Esophagus muscularis mucosa (tissue), 4 donors: ENCODE measurements at regions not wholly inside any gene's neighbourhood (a gene's known extent, or its start where the extent isn't known, plus 50 kb on each side); places are given as distances from the start of the nearest gene placed in this dataset.

Experiments used
- DNase-seq: peaks from one replicate; pipeline ENCODE4 v3.0.0-alpha.2; 2017; ENCODE audit errors: extremely low spot score
- H3K27ac ChIP-seq, 4 donors: fragments of 200-600 bp; sonication (generic); replicated peaks in 1 of 4; 1 replicate in 3 of 4; 2 replicates in 1 of 4; pipeline ENCODE4 v1.5.1; 2016 to 2019; ENCODE audit warnings: mild to moderate bottlenecking in 1 of 4
- H3K27me3 ChIP-seq, 4 donors: fragments of 200-600 bp; sonication (generic); one replicate each; pipeline versions ENCODE4 v1.5.1 to v1.6.0; 2016 to 2019
- H3K36me3 ChIP-seq, 4 donors: fragments of 200-600 bp; sonication (generic); one replicate each; pipeline ENCODE4 v1.5.1; 2016 to 2019
- H3K4me1 ChIP-seq, 4 donors: fragments of 200-600 bp; sonication (generic); one replicate each; pipeline ENCODE4 v1.5.1; 2016 to 2019
- H3K4me3 ChIP-seq, 4 donors: fragments of 200-600 bp; sonication (generic); 1 replicate in 2 of 4; 2 replicates in 2 of 4; pipeline ENCODE4 v1.5.1; 2016 to 2019; ENCODE audit warnings: mild to moderate bottlenecking in 4 of 4, moderate library complexity in 1 of 4
- H3K9me3 ChIP-seq, 4 donors: fragments of 200-600 bp; sonication (generic); 1 replicate in 3 of 4; 2 replicates in 1 of 4; pipeline ENCODE4 v1.5.1; 2016 to 2019
- CTCF ChIP-seq, 3 experiments: fragments of 200-600 bp in 2 of 3; fragments of 450-650 bp in 1 of 3; sonication (generic) in 2 of 3; IDR thresholded peaks; one replicate each; pipeline ENCODE4 v1.5.1; 2017 to 2019; ENCODE audit warnings: antibody characterized with exemption in 3 of 3, mild to moderate bottlenecking in 2 of 3, moderate library complexity in 1 of 3
- EP300 ChIP-seq: sonication (generic); formaldehyde crosslinking; IDR thresholded peaks from one replicate; pipeline ENCODE4 v1.6.1; 2017; ENCODE audit warnings: antibody characterized with exemption
- POLR2A ChIP-seq: fragments of 450-650 bp; IDR thresholded peaks from one replicate; pipeline ENCODE4 v1.6.1; 2017; ENCODE audit warnings: antibody characterized with exemption, moderate library complexity, mild to moderate bottlenecking, low read depth
- POLR2AphosphoS5 ChIP-seq, 2 donors: sonication (generic); formaldehyde crosslinking; IDR thresholded peaks; one replicate each; pipeline ENCODE4 v1.6.1; 2017; ENCODE audit warnings: antibody characterized with exemption in 2 of 2
- WGBS: methylation state at CpG from one replicate; pipeline ENCODE4 v1.1.5; 2018; 5-methylcytosine and 5-hydroxymethylcytosine counted together
- intact Hi-C: fragments of 100-400 bp; cut with DNase I; formaldehyde crosslinking; loops from one replicate; pipeline ENCODE4 v1.15.1; 2023

GRCh38 chr6:166726201-166726600 is 99.2 kb upstream of the RPS6KA2 start:
- no peaks in the 10 kb centered on the region for H3K36me3 ChIP-seq
- H3K9me3 ChIP-seq: no peaks in the 10 kb centered on the region
- H3K27me3 ChIP-seq: no peaks in the 10 kb centered on the region
- intact Hi-C loops: no loop called here
- TF ChIP-seq POLR2AphosphoS5 (IDR thresholded peaks at IDR 0.05) (no peak), CTCF (IDR thresholded peaks at IDR 0.05) (no peak), POLR2A (no peak), EP300 (no peak)
- no peaks in the 10 kb centered on the region for H3K4me1 ChIP-seq
- DNase-seq: no peak
- H3K4me3 ChIP-seq: no peak overlapping the region
- no peak overlapping the region for H3K27ac ChIP-seq
- 78% methylated on average over 6 of the region's 7 CpGs for WGBS

DNA sequence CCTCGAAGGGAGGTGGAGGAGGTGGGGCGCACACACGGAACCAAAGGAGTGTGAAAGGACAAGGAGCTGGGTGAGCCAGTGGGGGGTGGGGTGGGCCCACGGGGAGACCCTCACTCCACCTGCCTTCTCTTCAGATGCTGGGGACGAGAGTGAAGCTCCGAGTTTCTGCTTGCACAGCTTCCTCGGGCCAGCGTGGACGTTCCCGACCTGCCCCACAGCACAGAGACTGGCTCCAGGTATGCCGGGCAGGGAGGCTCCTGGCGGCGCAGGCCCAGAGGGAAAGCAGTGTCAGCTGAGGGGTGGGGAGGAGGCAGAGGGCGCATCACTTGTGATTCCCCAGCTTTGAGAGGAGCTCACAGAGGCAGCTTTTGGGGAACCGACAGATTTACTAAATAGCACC is 98.5 kb upstream of the RPS6KA2 start:
- intact Hi-C loops: no loop called here
- no peak for TF ChIP-seq POLR2AphosphoS5 (IDR thresholded peaks at IDR 0.05)
- no peak for TF ChIP-seq EP300
- TF ChIP-seq POLR2A: no peak
- TF ChIP-seq CTCF (IDR thresholded peaks at IDR 0.05): no peak
- H3K36me3 ChIP-seq: no peaks in the 10 kb centered on the region

DNA sequence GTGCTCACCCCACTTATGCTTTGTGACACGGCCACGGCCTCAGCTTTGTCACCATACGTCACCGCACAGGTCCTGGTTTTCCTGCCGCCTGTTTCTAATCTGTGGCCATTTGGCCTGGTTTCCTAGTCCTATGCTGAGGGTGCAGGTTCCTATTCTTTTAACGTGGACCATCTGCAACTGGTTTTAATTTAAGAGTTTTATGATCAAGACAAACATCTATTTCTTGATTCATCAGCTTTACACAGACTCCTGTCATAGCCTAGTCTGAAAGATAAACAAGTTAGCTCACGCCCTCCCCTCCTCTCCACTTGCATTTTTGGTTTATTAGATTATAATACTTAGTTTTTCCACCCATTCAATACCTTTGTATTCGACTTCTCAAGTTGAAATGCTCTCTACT is 97.5 kb upstream of the RPS6KA2 start:
- WGBS: 75% methylated on average over 8 of the region's 8 CpGs
- H3K4me1 ChIP-seq: peaks cover 2 to 9% (median 6%) of the 10 kb centered on the region in 4 donors
- no peak for DNase-seq
- no peak overlapping the region for H3K27ac ChIP-seq
- H3K36me3 ChIP-seq: no peaks in the 10 kb centered on the region
- TF ChIP-seq CTCF (IDR thresholded peaks at IDR 0.05): no peak
- TF ChIP-seq EP300: no peak
- no peak for TF ChIP-seq POLR2AphosphoS5 (IDR thresholded peaks at IDR 0.05)
- no peak for TF ChIP-seq POLR2A
- intact Hi-C loops: no loop called here
- no peaks in the 10 kb centered on the region for H3K27me3 ChIP-seq
- H3K4me3 ChIP-seq: no peak overlapping the region
- no peaks in the 10 kb centered on the region for H3K9me3 ChIP-seq

More for the DNA sequence above, 98.5 kb upstream of the RPS6KA2 start:
- H3K4me1 ChIP-seq: no peaks in the 10 kb centered on the region
- 93% methylated on average over 15 of the region's 15 CpGs for WGBS
- no peaks in the 10 kb centered on the region for H3K27me3 ChIP-seq
- no peak for DNase-seq
- no peak overlapping the region for H3K27ac ChIP-seq
- no peak overlapping the region for H3K4me3 ChIP-seq
- H3K9me3 ChIP-seq: no peaks in the 10 kb centered on the region

GRCh38 chr6:166722785-166723184 is 95.7 kb upstream of the RPS6KA2 start:
- no peak overlapping the region for H3K27ac ChIP-seq
- WGBS: 98% methylated on average over 11 of the region's 11 CpGs

More at GRCh38 chr6:166722785-166723184, 95.7 kb upstream of the RPS6KA2 start:
- no peak overlapping the region for H3K4me3 ChIP-seq
- H3K9me3 ChIP-seq: no peaks in the 10 kb centered on the region
- no peaks in the 10 kb centered on the region for H3K27me3 ChIP-seq
- intact Hi-C loops: no loop called here
- TF ChIP-seq EP300 (no peak), POLR2AphosphoS5 (IDR thresholded peaks at IDR 0.05) (no peak), CTCF (IDR thresholded peaks at IDR 0.05) (no peak), POLR2A (no peak)
- DNase-seq: no peak
- H3K36me3 ChIP-seq: no peaks in the 10 kb centered on the region
- peaks cover 5 to 19% (median 17%) of the 10 kb centered on the region in 4 donors for H3K4me1 ChIP-seq
